ENCODE measurements at regions not wholly inside any gene's neighbourhood (a gene's known extent, or its start where the extent isn't known, plus 50 kb on each side); places are given as distances from the start of the nearest gene placed in this dataset.

- Mint-ChIP-seq H3K9me3 (ENCODE audit: unreplicated experiment) (peaks cover 3% of the 10 kb centered on the region), H3K27ac (ENCODE audit: unreplicated experiment) (no peak overlapping the region), H3K4me1 (ENCODE audit: low read depth, unreplicated experiment) (peaks cover 12% of the 10 kb centered on the region), H3K27me3 (ENCODE audit: unreplicated experiment) (peaks cover 2% of the 10 kb centered on the region), H3K4me3 (ENCODE audit: unreplicated experiment) (no peak overlapping the region), H3K36me3 (ENCODE audit: unreplicated experiment) (no peaks in the 10 kb centered on the region)
- TF ChIP-seq CTCF (IDR thresholded peaks at IDR 0.05; ENCODE audit: partially characterized antibody, unreplicated experiment), result no peak
- DNase-seq, result no peak
Measured at GRCh38 chr17:71437166-71437565, 683.7 kb upstream of the SOX9 start.

- no peak overlapping the region for H3K4me3 Mint-ChIP-seq (ENCODE audit: unreplicated experiment)
- no peak for TF ChIP-seq CTCF (IDR thresholded peaks at IDR 0.05; ENCODE audit: partially characterized antibody, unreplicated experiment)
- peaks cover 2% of the 10 kb centered on the region for H3K27me3 Mint-ChIP-seq (ENCODE audit: unreplicated experiment)
- no peaks in the 10 kb centered on the region for H3K36me3 Mint-ChIP-seq (ENCODE audit: unreplicated experiment)
- H3K4me1 Mint-ChIP-seq (ENCODE audit: low read depth, unreplicated experiment), result peaks cover 12% of the 10 kb centered on the region
- peak; percentile 17 for DNase-seq
- H3K9me3 Mint-ChIP-seq (ENCODE audit: unreplicated experiment), result peaks cover 3% of the 10 kb centered on the region
- peak overlapping the region; percentile 65 for H3K27ac Mint-ChIP-seq (ENCODE audit: unreplicated experiment)
Measured at GRCh38 chr17:71438631-71439146, 682.1 kb upstream of the SOX9 start.

GRCh38 chr17:71440513-71440912 lies 680.3 kb upstream of the SOX9 start:
- Mint-ChIP-seq H3K36me3 (ENCODE audit: unreplicated experiment) (no peaks in the 10 kb centered on the region), H3K4me1 (ENCODE audit: low read depth, unreplicated experiment) (peaks cover 12% of the 10 kb centered on the region), H3K27ac (ENCODE audit: unreplicated experiment) (no peak overlapping the region), H3K27me3 (ENCODE audit: unreplicated experiment) (peaks cover 2% of the 10 kb centered on the region), H3K4me3 (ENCODE audit: unreplicated experiment) (no peak overlapping the region), H3K9me3 (ENCODE audit: unreplicated experiment) (peaks cover 3% of the 10 kb centered on the region)
- DNase-seq, result no peak
- TF ChIP-seq CTCF (IDR thresholded peaks at IDR 0.05; ENCODE audit: partially characterized antibody, unreplicated experiment), result no peak

- no peak for TF ChIP-seq CTCF (IDR thresholded peaks at IDR 0.05; ENCODE audit: partially characterized antibody, unreplicated experiment)
- Mint-ChIP-seq H3K4me1 (ENCODE audit: low read depth, unreplicated experiment) (peaks cover 12% of the 10 kb centered on the region), H3K36me3 (ENCODE audit: unreplicated experiment) (no peaks in the 10 kb centered on the region), H3K27ac (ENCODE audit: unreplicated experiment) (no peak overlapping the region), H3K9me3 (ENCODE audit: unreplicated experiment) (peaks cover 3% of the 10 kb centered on the region), H3K4me3 (ENCODE audit: unreplicated experiment) (no peak overlapping the region), H3K27me3 (ENCODE audit: unreplicated experiment) (peaks cover under 1% of the 10 kb centered on the region)
- no peak for DNase-seq
Measured at GRCh38 chr17:71441098-71441497, 679.7 kb upstream of the SOX9 start.

GRCh38 chr17:71444078-71444477 lies 676.7 kb upstream of the SOX9 start:
- no peak for DNase-seq
- Mint-ChIP-seq H3K9me3 (ENCODE audit: unreplicated experiment) (peaks cover 3% of the 10 kb centered on the region), H3K4me1 (ENCODE audit: low read depth, unreplicated experiment) (peaks cover 3% of the 10 kb centered on the region), H3K27me3 (ENCODE audit: unreplicated experiment) (no peaks in the 10 kb centered on the region), H3K27ac (ENCODE audit: unreplicated experiment) (no peak overlapping the region), H3K36me3 (ENCODE audit: unreplicated experiment) (no peaks in the 10 kb centered on the region), H3K4me3 (ENCODE audit: unreplicated experiment) (no peak overlapping the region)
- no peak for TF ChIP-seq CTCF (IDR thresholded peaks at IDR 0.05; ENCODE audit: partially characterized antibody, unreplicated experiment)

Measured in glutamatergic neuron (in vitro differentiated cells).